HepG2 (cell line): ENCODE measurements at regions not wholly inside any gene's neighbourhood (a gene's known extent, or its start where the extent isn't known, plus 50 kb on each side); places are given as distances from the start of the nearest gene placed in this dataset.

Experiments used
- ATAC-seq: fragments of 200-7000 bp; cut with Tn5 transposase; 3 replicates; pipeline ENCODE4 v1.9.1; 2020; ENCODE audit warnings: mild to moderate bottlenecking, moderate library complexity
- BruUV-seq: library from RNA; stranded (reverse); fragments of 400-500 nt; replicated peaks from 2 replicates; lab custom pipeline; 2021; lab: Mats Ljungman, UMichigan
- CTCF ChIA-PET: fragments of 300-600 bp; formaldehyde crosslinking; extraction: SDS; loops from one replicate; lab custom pipeline; 2021; ENCODE audit warnings: low total read pairs, inconsistent platforms, low intra/inter-chr PET ratio; lab: Yijun Ruan, JAX
- POLR2A ChIA-PET: fragments of 350-600 bp; sonication (Branson Sonifier 250); formaldehyde crosslinking; loops from one replicate; lab custom pipeline; 2020; ENCODE audit warnings: antibody characterized with exemption, inconsistent platforms; lab: Yijun Ruan, JAX
- DNase-seq: peaks from one replicate; pipeline ENCODE4 v3.0.0-alpha.2; 2015; ENCODE audit warnings: low spot score
- FAIRE-seq: peaks from 3 replicates; lab custom pipeline; 2011; peaks lifted over from hg19 to GRCh38; lab: Jason Lieb, UNC
- H2AFZ ChIP-seq: one replicate; pipeline ENCODE4 v1.6.1; 2011; ENCODE audit warnings: low read length, inconsistent platforms
- H3K27ac ChIP-seq: fragments of 300-600 bp; 3 replicates; pipeline ENCODE4 v1.8.0; 2011; ENCODE audit warnings: mixed run types, mild to moderate bottlenecking, mixed read lengths, low read length, inconsistent platforms; ENCODE audit not compliant: insufficient read depth; ENCODE audit errors: extremely low read length
- H3K27me3 ChIP-seq, 2 experiments: fragments of 200-600 bp in 1 of 2; 2 replicates in 1 of 2; 3 replicates in 1 of 2; pipeline versions ENCODE4 v1.6.0 to v1.8.0; 2011; ENCODE audit warnings: low read length in 2 of 2, mild to moderate bottlenecking in 2 of 2, moderate library complexity in 2 of 2, inconsistent platforms in 1 of 2; ENCODE audit not compliant: insufficient read depth in 2 of 2, control insufficient read depth in 1 of 2
- H3K36me3 ChIP-seq, 2 experiments: fragments of 200-600 bp in 1 of 2; replicated peaks in 1 of 2; 2 replicates in 1 of 2; 3 replicates in 1 of 2; pipeline versions ENCODE4 v1.5.1 to v1.8.0; 2011; ENCODE audit warnings: low read length in 2 of 2, inconsistent platforms in 1 of 2; ENCODE audit not compliant: insufficient read depth in 2 of 2, control insufficient read depth in 1 of 2
- H3K4me1 ChIP-seq: 2 replicates; pipeline ENCODE4 v1.5.1; 2012; ENCODE audit warnings: low read length, inconsistent platforms; ENCODE audit not compliant: insufficient read depth
- H3K4me2 ChIP-seq: 2 replicates; pipeline ENCODE4 v1.6.0; 2011; ENCODE audit warnings: low read depth, low read length, inconsistent platforms
- H3K4me3 ChIP-seq, 3 experiments: fragments of 200-600 bp in 1 of 3; sonication (generic), shearing (Covaris generic) in 1 of 3; replicated peaks in 1 of 3; 2 replicates each; pipeline ENCODE4 v1.5.1; 2011 to 2016; ENCODE audit warnings: low read length in 3 of 3, inconsistent platforms in 2 of 3, low read depth in 2 of 3, mild to moderate bottlenecking in 2 of 3, control low read depth in 1 of 3, mixed read lengths in 1 of 3; ENCODE audit not compliant: insufficient read depth in 1 of 3
- H3K79me2 ChIP-seq: one replicate; pipeline ENCODE4 v1.6.1; 2011; ENCODE audit warnings: low read length, inconsistent platforms; ENCODE audit not compliant: insufficient read depth
- H3K9ac ChIP-seq: 2 replicates; pipeline ENCODE4 v1.6.0; 2011; ENCODE audit warnings: mild to moderate bottlenecking, low read depth, low read length, inconsistent platforms; ENCODE audit not compliant: insufficient read depth
- H3K9me3 ChIP-seq: 2 replicates; pipeline ENCODE4 v1.5.1; 2012; ENCODE audit warnings: mild to moderate bottlenecking, low read length
- H4K20me1 ChIP-seq: 2 replicates; pipeline ENCODE4 v1.6.0; 2011; ENCODE audit warnings: inconsistent platforms, mild to moderate bottlenecking, low read length, moderate library complexity; ENCODE audit not compliant: insufficient read depth
- ARID2 ChIP-seq: sonication (generic); formaldehyde crosslinking; IDR thresholded peaks from 2 replicates; pipeline ENCODE4 v1.8.1; 2022; ENCODE audit warnings: mild to moderate bottlenecking, missing genetic modification reagents, borderline replicate concordance
- ARNT2 ChIP-seq: sonication (generic); formaldehyde crosslinking; IDR thresholded peaks from 2 replicates; pipeline ENCODE4 v1.8.0; 2022; ENCODE audit warnings: mild to moderate bottlenecking, low read depth, missing genetic modification reagents, moderate library complexity
- CCAR2 ChIP-seq: fragments of 200-400 bp; formaldehyde crosslinking; optimal IDR thresholded peaks from 2 replicates; pipeline ENCODE3; 2018; ENCODE audit warnings: low read depth, mild to moderate bottlenecking, low read length, moderate library complexity
- FOSL1 ChIP-seq: sonication (generic); formaldehyde crosslinking; IDR thresholded peaks from 2 replicates; pipeline ENCODE4 v1.9.0; 2021; ENCODE audit warnings: missing genetic modification reagents, borderline replicate concordance
- LBX2 ChIP-seq: sonication (generic); formaldehyde crosslinking; IDR thresholded peaks from 2 replicates; pipeline ENCODE4 v1.5.0; 2020; ENCODE audit warnings: missing genetic modification reagents, mild to moderate bottlenecking, borderline replicate concordance
- MLX ChIP-seq: IDR thresholded peaks from 2 replicates; pipeline ENCODE4 v1.6.1; 2016
- NONO ChIP-seq, 2 experiments: fragments of 450-650 bp in 1 of 2; sonication (generic) in 1 of 2; formaldehyde crosslinking in 1 of 2; IDR thresholded peaks in 1 of 2; conservative IDR thresholded peaks in 1 of 2; 2 replicates each; pipeline versions ENCODE4 v1.6.1 to v1.8.0; 2017 to 2022; ENCODE audit warnings: mild to moderate bottlenecking in 1 of 2, missing genetic modification reagents in 1 of 2, moderate library complexity in 1 of 2
- RNF2 ChIP-seq: fragments of 450-650 bp; conservative IDR thresholded peaks from 2 replicates; pipeline ENCODE4 v1.6.1; 2016; ENCODE audit warnings: low read depth
- RORA ChIP-seq: sonication (generic); formaldehyde crosslinking; IDR thresholded peaks from 2 replicates; pipeline ENCODE4 v1.5.0; 2020; ENCODE audit warnings: mild to moderate bottlenecking, missing genetic modification reagents, moderate library complexity
- ZKSCAN5 ChIP-seq: sonication (generic); formaldehyde crosslinking; IDR thresholded peaks from 2 replicates; pipeline ENCODE4 v1.5.1; 2020; ENCODE audit warnings: mild to moderate bottlenecking, missing genetic modification reagents
- ZNF143 ChIP-seq: sonication (generic); formaldehyde crosslinking; IDR thresholded peaks from 2 replicates; pipeline ENCODE4 v1.4.0; 2020; ENCODE audit warnings: missing genetic modification reagents
- ZNF326 ChIP-seq: sonication (generic); formaldehyde crosslinking; IDR thresholded peaks from 2 replicates; pipeline ENCODE4 v1.4.0; 2020; ENCODE audit warnings: missing genetic modification reagents, borderline replicate concordance
- ZNF512 ChIP-seq: sonication (generic); formaldehyde crosslinking; IDR thresholded peaks from 2 replicates; pipeline ENCODE4 v1.4.0; 2020; ENCODE audit warnings: mild to moderate bottlenecking, missing genetic modification reagents
- ZNF563 ChIP-seq: sonication (generic); formaldehyde crosslinking; IDR thresholded peaks from 2 replicates; pipeline ENCODE4 v1.8.0; 2022; ENCODE audit warnings: mild to moderate bottlenecking, moderate library complexity, missing genetic modification reagents
- ZNF781 ChIP-seq: sonication (generic); formaldehyde crosslinking; IDR thresholded peaks from 2 replicates; pipeline ENCODE4 v1.5.1; 2020; ENCODE audit warnings: borderline replicate concordance, mild to moderate bottlenecking, missing genetic modification reagents; ENCODE audit errors: not compliant biosample characterization
- WGBS: methylation state at CpG from one replicate; pipeline ENCODE4 v1.1.6; 2017; ENCODE audit warnings: low lambda C conversion rate; 5-methylcytosine and 5-hydroxymethylcytosine counted together
- in situ Hi-C: cut with HindIII; loops from 2 replicates; pipeline ENCODE4 v1.10.0; 2017; ENCODE audit warnings: low pct_unique_long_range_greater_than_20kb; ENCODE audit not compliant: extremely low pct_ligation_motif_present
- intact Hi-C: fragments of 100-400 bp; cut with micrococcal nuclease; formaldehyde crosslinking; loops from one replicate; pipeline ENCODE4 v1.10.0; 2022; ENCODE audit not compliant: unreplicated experiment

GRCh38 chr15:69723404-69724096, 270.9 kb downstream of the RPLP1 start:
- H3K27me3 ChIP-seq, result peaks cover 0 to 30% of the 10 kb centered on the region in 2 experiments; a peak in 4 of 5 replicates
- no peak for FAIRE-seq
- 21% methylated on average over 5 of the region's 7 CpGs for WGBS
- no peaks in the 10 kb centered on the region for H3K36me3 ChIP-seq
- no peak overlapping the region for H3K9ac ChIP-seq
- in situ Hi-C loops, result no loop called here
- BruUV-seq, result no TSS peak
- intact Hi-C loops, result loop anchor here (10.0 kb wide), 1 partner anchor 741 kb away; no protein-coding TSS in a partner anchor
- TF ChIP-seq LBX2 (CRISPR knock-in tag) (no peak), ZNF326 (CRISPR knock-in tag) (no peak), ARID2 (CRISPR knock-in tag) (no peak), ZNF143 (no peak), ZKSCAN5 (CRISPR knock-in tag) (no peak), RNF2 (no peak), ZNF563 (CRISPR knock-in tag) (no peak), CCAR2 (no peak), MLX (CRISPR knock-in tag) (no peak), RORA (CRISPR knock-in tag) (no peak), ZNF781 (CRISPR knock-in tag) (no peak), ARNT2 (CRISPR knock-in tag) (no peak), FOSL1 (CRISPR knock-in tag) (no peak), NONO (IDR thresholded peaks at IDR 0.05) (no peak), NONO (CRISPR knock-in tag; conservative IDR thresholded peaks at IDR 0.05) (no peak), ZNF512 (CRISPR knock-in tag) (no peak)
- H3K4me1 ChIP-seq, result no peaks in the 10 kb centered on the region
- CTCF ChIA-PET, result no interaction called here
- no peaks in the 10 kb centered on the region for H3K79me2 ChIP-seq
- no peaks in the 10 kb centered on the region for H3K9me3 ChIP-seq
- no peak overlapping the region for H2AFZ ChIP-seq
- H3K4me3 ChIP-seq, result no peak overlapping the region
- no peak overlapping the region for H3K27ac ChIP-seq
- no peak for DNase-seq
- POLR2A ChIA-PET, result no interaction called here
- peak; percentile 41; the same call in 1 of the 3 replicates for ATAC-seq
- H3K4me2 ChIP-seq, result no peak overlapping the region
- no peaks in the 10 kb centered on the region for H4K20me1 ChIP-seq
